B cell (primary cell): ENCODE measurements at regions not wholly inside any gene's neighbourhood (a gene's known extent, or its start where the extent isn't known, plus 50 kb on each side); places are given as distances from the start of the nearest gene placed in this dataset.

Experiments used
- ATAC-seq: fragments of 200-7000 bp; cut with Tn5 transposase; one replicate; pipeline ENCODE4 v1.10.0; 2021; ENCODE audit warnings: low read depth, mild to moderate bottlenecking, moderate number of reproducible peaks, moderate library complexity
- CTCF ChIA-PET: fragments of 350-600 bp; sonication (Branson Sonifier 250); formaldehyde crosslinking; loops from one replicate; lab custom pipeline; 2021; ENCODE audit warnings: antibody characterized with exemption, inconsistent platforms; lab: Charles Lee
- POLR2A ChIA-PET: fragments of 350-600 bp; sonication (Branson Sonifier 250); formaldehyde crosslinking; loops from one replicate; lab custom pipeline; 2021; ENCODE audit warnings: antibody characterized with exemption; lab: Charles Lee
- DNase-seq: peaks from one replicate; pipeline ENCODE4 v3.0.0; 2013
- H2AFZ ChIP-seq: 2 replicates; pipeline ENCODE4 v1.6.1; 2012; ENCODE audit warnings: mild to moderate bottlenecking, low read depth, low read length; ENCODE audit not compliant: insufficient read depth, poor library complexity, severe bottlenecking
- H3K27ac ChIP-seq, 2 donors: 1 replicate in 1 of 2; 2 replicates in 1 of 2; pipeline ENCODE4 v1.5.1; 2012 to 2013; ENCODE audit warnings: low read length in 2 of 2, mild to moderate bottlenecking in 2 of 2, moderate library complexity in 1 of 2
- H3K27me3 ChIP-seq, 4 experiments: fragments of 200-600 bp in 1 of 4; sonication (generic) in 1 of 4; replicated peaks in 1 of 4; 1 replicate in 2 of 4; 2 replicates in 2 of 4; pipeline versions ENCODE4 v1.6.1 to v1.7.0; 2013 to 2016; ENCODE audit warnings: low read length in 3 of 4, mild to moderate bottlenecking in 2 of 4, mixed read lengths in 1 of 4, moderate library complexity in 1 of 4; ENCODE audit not compliant: insufficient read depth in 4 of 4, control insufficient read depth in 3 of 4; ENCODE audit errors: control extremely low read depth in 1 of 4
- H3K36me3 ChIP-seq, 2 experiments: replicated peaks in 1 of 2; 1 replicate in 1 of 2; 2 replicates in 1 of 2; pipeline versions ENCODE4 v1.6.1 to v1.7.1; 2013; ENCODE audit warnings: low read length in 1 of 2; ENCODE audit not compliant: insufficient read depth in 2 of 2, control insufficient read depth in 1 of 2; ENCODE audit errors: control extremely low read depth in 1 of 2, extremely low read depth in 1 of 2
- H3K4me1 ChIP-seq, 2 donors: fragments of 200-600 bp in 1 of 2; sonication (generic) in 1 of 2; 1 replicate in 1 of 2; 2 replicates in 1 of 2; pipeline versions ENCODE4 v1.5.1 to v1.6.1; 2013 to 2017; ENCODE audit warnings: low read length in 2 of 2; ENCODE audit not compliant: control insufficient read depth in 2 of 2, insufficient read depth in 2 of 2
- H3K4me2 ChIP-seq: replicated peaks from 2 replicates; pipeline ENCODE3; 2012; ENCODE audit warnings: mild to moderate bottlenecking, low read depth, low read length; ENCODE audit not compliant: poor library complexity, severe bottlenecking
- H3K4me3 ChIP-seq, 5 experiments: fragments of 200-600 bp in 1 of 5; sonication (generic) in 1 of 5; 1 replicate in 3 of 5; 2 replicates in 2 of 5; pipeline versions ENCODE4 v1.5.1 to v1.7.0; 2011 to 2016; ENCODE audit warnings: low read length in 4 of 5, mild to moderate bottlenecking in 4 of 5, low read depth in 2 of 5, control low read depth in 1 of 5, moderate library complexity in 1 of 5; ENCODE audit not compliant: insufficient read depth in 1 of 5; ENCODE audit errors: control extremely low read depth in 1 of 5, extremely low read depth in 1 of 5
- H3K79me2 ChIP-seq: fragments of 200-600 bp; sonication (generic); one replicate; pipeline ENCODE4 v1.6.0; 2016; ENCODE audit warnings: low read length; ENCODE audit not compliant: control insufficient read depth, insufficient read depth
- H3K9ac ChIP-seq: fragments of 200-600 bp; sonication (generic); 2 replicates; pipeline ENCODE4 v1.6.1; 2017; ENCODE audit warnings: mild to moderate bottlenecking, low read length, moderate library complexity
- H3K9me3 ChIP-seq, 3 donors: one replicate each; pipeline versions ENCODE4 v1.6.1 to v1.7.1; 2013; ENCODE audit warnings: low read length in 2 of 3; ENCODE audit not compliant: control insufficient read depth in 2 of 3, insufficient read depth in 1 of 3; ENCODE audit errors: control extremely low read depth in 1 of 3
- H4K20me1 ChIP-seq: 2 replicates; pipeline ENCODE4 v1.6.0; 2012; ENCODE audit warnings: mild to moderate bottlenecking, low read length; ENCODE audit not compliant: insufficient read depth, control insufficient read depth, poor library complexity, severe bottlenecking
- H3K27ac Mint-ChIP-seq: one replicate; pipeline ENCODE4 v1.8.0; 2021; ENCODE audit warnings: mixed read lengths
- H3K27me3 Mint-ChIP-seq: one replicate; pipeline ENCODE4 v1.8.0; 2021; ENCODE audit warnings: mixed read lengths
- H3K4me1 Mint-ChIP-seq: one replicate; pipeline ENCODE4 v1.8.0; 2021; ENCODE audit warnings: mixed read lengths
- H3K4me3 Mint-ChIP-seq: one replicate; pipeline ENCODE4 v1.8.0; 2021; ENCODE audit warnings: mixed read lengths
- H3K9me3 Mint-ChIP-seq: one replicate; pipeline ENCODE4 v1.8.0; 2022; ENCODE audit warnings: mixed read lengths; ENCODE audit not compliant: insufficient read depth
- EZH2 ChIP-seq: IDR thresholded peaks from 2 replicates; pipeline ENCODE4 v1.6.1; 2012; ENCODE audit warnings: borderline replicate concordance, low read depth, mild to moderate bottlenecking, moderate library complexity, low read length; ENCODE audit not compliant: insufficient read depth, poor library complexity, severe bottlenecking
- WGBS: methylation state at CpG from one replicate; pipeline ENCODE4 v1.1.5; 2013; ENCODE audit warnings: missing lambda C conversion rate; ENCODE audit not compliant: insufficient coverage; 5-methylcytosine and 5-hydroxymethylcytosine counted together
- intact Hi-C: fragments of 100-400 bp; cut with micrococcal nuclease; formaldehyde crosslinking; loops from one replicate; pipeline ENCODE4 v1.10.0; 2022
- TF ChIP-seq, protein P1 (sequence below): fragments of 200-600 bp; IDR thresholded peaks from one replicate; pipeline ENCODE4 v1.8.0; 2022; ENCODE audit warnings: antibody characterized with exemption, mild to moderate bottlenecking

DNA sequence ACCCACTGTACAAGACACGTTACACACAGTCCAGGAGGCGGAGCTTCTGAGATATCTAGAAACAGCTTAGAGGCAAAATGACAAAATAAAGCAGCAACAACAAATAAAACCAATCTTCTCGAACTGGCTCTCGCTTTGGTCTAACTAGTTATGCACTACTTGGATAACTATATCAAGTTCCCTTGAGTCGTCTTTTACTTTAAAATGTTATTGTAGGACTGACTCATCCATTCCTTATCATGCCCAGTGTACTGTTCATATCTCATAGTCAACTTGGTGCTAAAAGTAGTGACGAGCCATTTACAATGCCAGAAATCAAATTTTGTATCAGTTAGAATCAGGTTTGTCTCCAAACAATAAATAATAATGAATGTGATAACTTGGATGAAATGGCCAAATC is 102.5 kb upstream of the SLC35G4 start:
- Histone ChIP-seq H3K4me1 (peaks cover 0 to 2% of the 10 kb centered on the region in 2 donors), H3K9me3 (no peaks in the 10 kb centered on the region), H3K27me3 (no peaks in the 10 kb centered on the region), H3K4me2 (no peak overlapping the region), H2AFZ (no peak overlapping the region), H4K20me1 (no peaks in the 10 kb centered on the region), H3K4me3 (no peak overlapping the region), H3K9ac (no peak overlapping the region), H3K79me2 (no peaks in the 10 kb centered on the region), H3K36me3 (no peaks in the 10 kb centered on the region), H3K27ac (no peak overlapping the region)
- ChIA-PET CTCF (no interaction called here), POLR2A (no interaction called here)
- H3K4me1 Mint-ChIP-seq, result peaks cover 5% of the 10 kb centered on the region
- H3K9me3 Mint-ChIP-seq, result no peaks in the 10 kb centered on the region
- H3K4me3 Mint-ChIP-seq, result no peak overlapping the region
- H3K27me3 Mint-ChIP-seq, result peaks cover 3% of the 10 kb centered on the region
- ATAC-seq (no peak), DNase-seq (no peak)
- TF ChIP-seq, protein P1, sequence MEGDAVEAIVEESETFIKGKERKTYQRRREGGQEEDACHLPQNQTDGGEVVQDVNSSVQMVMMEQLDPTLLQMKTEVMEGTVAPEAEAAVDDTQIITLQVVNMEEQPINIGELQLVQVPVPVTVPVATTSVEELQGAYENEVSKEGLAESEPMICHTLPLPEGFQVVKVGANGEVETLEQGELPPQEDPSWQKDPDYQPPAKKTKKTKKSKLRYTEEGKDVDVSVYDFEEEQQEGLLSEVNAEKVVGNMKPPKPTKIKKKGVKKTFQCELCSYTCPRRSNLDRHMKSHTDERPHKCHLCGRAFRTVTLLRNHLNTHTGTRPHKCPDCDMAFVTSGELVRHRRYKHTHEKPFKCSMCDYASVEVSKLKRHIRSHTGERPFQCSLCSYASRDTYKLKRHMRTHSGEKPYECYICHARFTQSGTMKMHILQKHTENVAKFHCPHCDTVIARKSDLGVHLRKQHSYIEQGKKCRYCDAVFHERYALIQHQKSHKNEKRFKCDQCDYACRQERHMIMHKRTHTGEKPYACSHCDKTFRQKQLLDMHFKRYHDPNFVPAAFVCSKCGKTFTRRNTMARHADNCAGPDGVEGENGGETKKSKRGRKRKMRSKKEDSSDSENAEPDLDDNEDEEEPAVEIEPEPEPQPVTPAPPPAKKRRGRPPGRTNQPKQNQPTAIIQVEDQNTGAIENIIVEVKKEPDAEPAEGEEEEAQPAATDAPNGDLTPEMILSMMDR, result no peak
- no peak for TF ChIP-seq EZH2
- intact Hi-C loops, result no loop called here
- 83% methylated on average over 2 of the region's 6 CpGs for WGBS
- no peak overlapping the region for H3K27ac Mint-ChIP-seq

GRCh38 chr18:11505993-11506392 is 103.4 kb upstream of the SLC35G4 start:
- H3K27ac Mint-ChIP-seq, result no peak overlapping the region
- Histone ChIP-seq H4K20me1 (no peaks in the 10 kb centered on the region), H3K9ac (no peak overlapping the region), H3K27ac (no peak overlapping the region), H3K4me1 (no peaks in the 10 kb centered on the region), H3K9me3 (no peaks in the 10 kb centered on the region), H3K4me3 (no peak overlapping the region), H3K79me2 (no peaks in the 10 kb centered on the region), H3K36me3 (no peaks in the 10 kb centered on the region), H3K27me3 (no peaks in the 10 kb centered on the region), H2AFZ (no peak overlapping the region), H3K4me2 (no peak overlapping the region)
- DNase-seq (no peak), ATAC-seq (no peak)
- ChIA-PET CTCF (no interaction called here), POLR2A (no interaction called here)
- TF ChIP-seq, protein P1, result no peak
- TF ChIP-seq EZH2, result no peak
- H3K27me3 Mint-ChIP-seq, result peaks cover 7% of the 10 kb centered on the region
- WGBS, result 57% methylated on average over 4 of the region's 5 CpGs
- H3K9me3 Mint-ChIP-seq, result no peaks in the 10 kb centered on the region
- intact Hi-C loops, result no loop called here
- no peak overlapping the region for H3K4me3 Mint-ChIP-seq
- no peaks in the 10 kb centered on the region for H3K4me1 Mint-ChIP-seq
